Stimulated activated CD8-positive, alpha-beta memory T cell treated with anti-CD3 and anti-CD28 coated beads, Interleukin-15, amount 100 ng/mL, for 48 hours (primary cell): ENCODE measurements at regions not wholly inside any gene's neighbourhood (a gene's known extent, or its start where the extent isn't known, plus 50 kb on each side); places are given as distances from the start of the nearest gene placed in this dataset.

ENCODE experiments used
- DNase-seq, 2 donors: peaks; one replicate each; pipeline ENCODE4 v3.0.0-alpha.2; 2020; ENCODE audit warnings: low read depth in 2 of 2

GRCh38 chr14:71597955-71598660 is 334.1 kb upstream of the RGS6 start:
- DNase-seq = no peak

- no peak for DNase-seq
These were observed 331.9 kb upstream of the RGS6 start for GRCh38 chr14:71600309-71600708.

- DNase-seq = no peak
These were observed 329.7 kb upstream of the RGS6 start for GRCh38 chr14:71602524-71602923.

- no peak for DNase-seq
These were observed 328.0 kb upstream of the RGS6 start for GRCh38 chr14:71604231-71604630.

- no peak for DNase-seq
These were observed 326.2 kb upstream of the RGS6 start for GRCh38 chr14:71606064-71606463.

- no peak for DNase-seq
These were observed 325.7 kb upstream of the RGS6 start for GRCh38 chr14:71606575-71606974.

- no peak for DNase-seq
These were observed 325.2 kb upstream of the RGS6 start for GRCh38 chr14:71607056-71607455.

- no peak for DNase-seq
These were observed 322.1 kb upstream of the RGS6 start for GRCh38 chr14:71610149-71610548.

GRCh38 chr14:71610797-71611196 is 321.4 kb upstream of the RGS6 start:
- DNase-seq = no peak

GRCh38 chr14:71613168-71613567 is 319.1 kb upstream of the RGS6 start:
- no peak for DNase-seq

GRCh38 chr14:71616013-71616412 is 316.2 kb upstream of the RGS6 start:
- no peak for DNase-seq

- DNase-seq = no peak
These were observed 314.2 kb upstream of the RGS6 start for GRCh38 chr14:71618047-71618446.

GRCh38 chr14:71618716-71619115 is 313.5 kb upstream of the RGS6 start:
- no peak for DNase-seq

- DNase-seq = no peak
These were observed 312.8 kb upstream of the RGS6 start for GRCh38 chr14:71619472-71619871.

- no peak for DNase-seq
These were observed 311.8 kb upstream of the RGS6 start for GRCh38 chr14:71620401-71620800.

GRCh38 chr14:71621276-71621675 is 311.0 kb upstream of the RGS6 start:
- DNase-seq = no peak

- DNase-seq = no peak
These were observed 310.1 kb upstream of the RGS6 start for GRCh38 chr14:71621980-71622605.

GRCh38 chr14:71623939-71624338 is 308.3 kb upstream of the RGS6 start:
- no peak for DNase-seq

GRCh38 chr14:71625175-71625574 is 307.1 kb upstream of the RGS6 start:
- DNase-seq = no peak

GRCh38 chr14:71625891-71626701 is 306.1 kb upstream of the RGS6 start:
- no peak for DNase-seq

GRCh38 chr14:71628433-71628832 is 303.8 kb upstream of the RGS6 start:
- no peak for DNase-seq

GRCh38 chr14:71629250-71629649 is 303.0 kb upstream of the RGS6 start:
- no peak for DNase-seq
